ENCODE measurements at regions not wholly inside any gene's neighbourhood (a gene's known extent, or its start where the extent isn't known, plus 50 kb on each side); places are given as distances from the start of the nearest gene placed in this dataset.

DNA sequence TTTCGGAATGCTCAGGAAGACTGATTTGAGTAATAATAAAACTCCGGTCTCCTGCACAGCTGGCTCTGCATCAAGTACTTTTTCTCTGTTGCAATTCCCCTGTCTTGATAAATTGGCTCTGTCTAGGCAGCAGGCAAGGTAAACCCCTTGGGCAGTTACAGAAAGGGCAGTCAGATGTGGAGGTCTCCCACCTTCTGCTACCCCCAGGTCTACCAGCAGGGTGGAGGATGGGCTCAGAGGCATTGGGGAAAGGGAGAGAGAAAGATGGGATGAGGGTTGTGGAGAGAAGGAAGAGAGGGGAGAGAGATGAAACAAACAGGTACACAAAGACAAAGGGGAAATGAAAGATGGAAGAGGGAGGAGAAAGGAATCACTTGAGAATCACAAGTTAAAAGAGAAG is 156.8 kb downstream of the MIS18A start:
- TF ChIP-seq, protein P1, sequence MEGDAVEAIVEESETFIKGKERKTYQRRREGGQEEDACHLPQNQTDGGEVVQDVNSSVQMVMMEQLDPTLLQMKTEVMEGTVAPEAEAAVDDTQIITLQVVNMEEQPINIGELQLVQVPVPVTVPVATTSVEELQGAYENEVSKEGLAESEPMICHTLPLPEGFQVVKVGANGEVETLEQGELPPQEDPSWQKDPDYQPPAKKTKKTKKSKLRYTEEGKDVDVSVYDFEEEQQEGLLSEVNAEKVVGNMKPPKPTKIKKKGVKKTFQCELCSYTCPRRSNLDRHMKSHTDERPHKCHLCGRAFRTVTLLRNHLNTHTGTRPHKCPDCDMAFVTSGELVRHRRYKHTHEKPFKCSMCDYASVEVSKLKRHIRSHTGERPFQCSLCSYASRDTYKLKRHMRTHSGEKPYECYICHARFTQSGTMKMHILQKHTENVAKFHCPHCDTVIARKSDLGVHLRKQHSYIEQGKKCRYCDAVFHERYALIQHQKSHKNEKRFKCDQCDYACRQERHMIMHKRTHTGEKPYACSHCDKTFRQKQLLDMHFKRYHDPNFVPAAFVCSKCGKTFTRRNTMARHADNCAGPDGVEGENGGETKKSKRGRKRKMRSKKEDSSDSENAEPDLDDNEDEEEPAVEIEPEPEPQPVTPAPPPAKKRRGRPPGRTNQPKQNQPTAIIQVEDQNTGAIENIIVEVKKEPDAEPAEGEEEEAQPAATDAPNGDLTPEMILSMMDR (IDR thresholded peaks at IDR 0.05): no peak
- no peak for TF ChIP-seq POLR2A (IDR thresholded peaks at IDR 0.05)

All from lower leg skin (tissue), 3 donors.